ENCODE measurements at regions not wholly inside any gene's neighbourhood (a gene's known extent, or its start where the extent isn't known, plus 50 kb on each side); places are given as distances from the start of the nearest gene placed in this dataset.

- Histone ChIP-seq H3K4me1 (replicated peaks in 1 of 2) (no peaks in the 10 kb centered on the region), H3K27ac (no peak overlapping the region), H3K4me3 (no peak overlapping the region)
- WGBS, 10 experiments, result 78 to 100% (median 91%) methylated on average over 2 of the region's 2 CpGs
- ATAC-seq (replicated peaks in 6 of 8), result no peak
- in situ Hi-C loops (cut with MboI; ENCODE audit: low pct_unique_long_range_greater_than_20kb in 2 of 9, low sequenced_read_pairs in 9 of 9, unreplicated experiment in 9 of 9), result no loop called here
These were observed 188.6 kb upstream of the PPARGC1A start for GRCh38 chr4:24078347-24078962.

GRCh38 chr4:24076811-24077210 is 187.0 kb upstream of the PPARGC1A start:
- no peaks in the 10 kb centered on the region for H3K4me1 ChIP-seq (replicated peaks in 1 of 2)
- no peak overlapping the region for H3K27ac ChIP-seq
- 8 to 100% (median 80%) methylated on average over 1 of the region's 1 CpG for WGBS, 10 experiments
- no peak for ATAC-seq (replicated peaks in 6 of 8)
- in situ Hi-C loops (cut with MboI; ENCODE audit: low pct_unique_long_range_greater_than_20kb in 2 of 9, low sequenced_read_pairs in 9 of 9, unreplicated experiment in 9 of 9), result no loop called here
- H3K4me3 ChIP-seq, result no peak overlapping the region

GRCh38 chr4:24073948-24074347 is 184.1 kb upstream of the PPARGC1A start:
- Histone ChIP-seq H3K4me3 (no peak overlapping the region), H3K4me1 (replicated peaks in 1 of 2) (no peaks in the 10 kb centered on the region), H3K27ac (no peak overlapping the region)
- ATAC-seq (replicated peaks in 6 of 8), result no peak
- in situ Hi-C loops (cut with MboI; ENCODE audit: low pct_unique_long_range_greater_than_20kb in 2 of 9, low sequenced_read_pairs in 9 of 9, unreplicated experiment in 9 of 9), result no loop called here
- 86 to 100% (median 92%) methylated on average over 1 to 6 of the region's 7 CpGs; no CpG with 5 or more reads in 1 of the 10 experiments for WGBS, 10 experiments

- Histone ChIP-seq H3K4me1 (replicated peaks in 1 of 2) (peaks cover 0 to 3% of the 10 kb centered on the region in 2 donors), H3K27ac (no peak overlapping the region), H3K4me3 (no peak overlapping the region)
- in situ Hi-C loops (cut with MboI; ENCODE audit: low pct_unique_long_range_greater_than_20kb in 2 of 9, low sequenced_read_pairs in 9 of 9, unreplicated experiment in 9 of 9), result no loop called here
- no peak for ATAC-seq (replicated peaks in 6 of 8)
- 53 to 92% (median 70%) methylated on average over 1 to 2 of the region's 2 CpGs; no CpG with 5 or more reads in 3 of the 10 experiments for WGBS, 10 experiments
These were observed 181.9 kb upstream of the PPARGC1A start for GRCh38 chr4:24071612-24072372.

GRCh38 chr4:24070117-24070516 is 180.3 kb upstream of the PPARGC1A start:
- peaks cover 0 to 3% of the 10 kb centered on the region in 2 donors for H3K4me1 ChIP-seq (replicated peaks in 1 of 2)
- in situ Hi-C loops (cut with MboI; ENCODE audit: low pct_unique_long_range_greater_than_20kb in 2 of 9, low sequenced_read_pairs in 9 of 9, unreplicated experiment in 9 of 9), result no loop called here
- H3K4me3 ChIP-seq, result no peak overlapping the region
- H3K27ac ChIP-seq, result no peak overlapping the region
- ATAC-seq (replicated peaks in 6 of 8), result peak in 1 of 8 experiments; percentile 15
- WGBS, 10 experiments, result 49 to 100% (median 80%) methylated on average over 1 to 2 of the region's 2 CpGs; no CpG with 5 or more reads in 3 of the 10 experiments

- in situ Hi-C loops (cut with MboI; ENCODE audit: low pct_unique_long_range_greater_than_20kb in 2 of 9, low sequenced_read_pairs in 9 of 9, unreplicated experiment in 9 of 9), result no loop called here
- Histone ChIP-seq H3K27ac (no peak overlapping the region), H3K4me1 (replicated peaks in 1 of 2) (peaks cover 0 to 3% of the 10 kb centered on the region in 2 donors), H3K4me3 (no peak overlapping the region)
- WGBS, 10 experiments, result 13 to 100% (median 83%) methylated on average over 1 to 10 of the region's 13 CpGs; no CpG with 5 or more reads in 1 of the 10 experiments
- ATAC-seq (replicated peaks in 6 of 8), result peak in 6 of 8 experiments; percentile 18 to 87 (median 84)
These were observed 177.7 kb upstream of the PPARGC1A start for GRCh38 chr4:24067367-24068193.

GRCh38 chr4:24065974-24066373 is 176.1 kb upstream of the PPARGC1A start:
- 20 to 83% (median 79%) methylated on average over 1 to 9 of the region's 9 CpGs; no CpG with 5 or more reads in 2 of the 10 experiments for WGBS, 10 experiments
- H3K4me1 ChIP-seq (replicated peaks in 1 of 2), result peaks cover 0 to 3% of the 10 kb centered on the region in 2 donors
- H3K4me3 ChIP-seq, result no peak overlapping the region
- ATAC-seq (replicated peaks in 6 of 8), result no peak
- no peak overlapping the region for H3K27ac ChIP-seq
- in situ Hi-C loops (cut with MboI; ENCODE audit: low pct_unique_long_range_greater_than_20kb in 2 of 9, low sequenced_read_pairs in 9 of 9, unreplicated experiment in 9 of 9), result no loop called here

- 40 to 100% (median 77%) methylated on average over 1 to 4 of the region's 8 CpGs; no CpG with 5 or more reads in 2 of the 10 experiments for WGBS, 10 experiments
- in situ Hi-C loops (cut with MboI; ENCODE audit: low pct_unique_long_range_greater_than_20kb in 2 of 9, low sequenced_read_pairs in 9 of 9, unreplicated experiment in 9 of 9), result no loop called here
- Histone ChIP-seq H3K27ac (no peak overlapping the region), H3K4me1 (replicated peaks in 1 of 2) (peaks cover 0 to 5% of the 10 kb centered on the region in 2 donors), H3K4me3 (no peak overlapping the region)
- peak in 2 of 8 experiments; percentile 44 to 92 for ATAC-seq (replicated peaks in 6 of 8)
These were observed 173.9 kb upstream of the PPARGC1A start for GRCh38 chr4:24063731-24064130.

- no peak overlapping the region for H3K27ac ChIP-seq
- no peak for ATAC-seq (replicated peaks in 6 of 8)
- no peak overlapping the region for H3K4me3 ChIP-seq
- WGBS, 10 experiments, result 50 to 100% (median 80%) methylated on average over 1 to 3 of the region's 3 CpGs; no CpG with 5 or more reads in 3 of the 10 experiments
- peaks cover 0 to 2% of the 10 kb centered on the region in 2 donors for H3K4me1 ChIP-seq (replicated peaks in 1 of 2)
- in situ Hi-C loops (cut with MboI; ENCODE audit: low pct_unique_long_range_greater_than_20kb in 2 of 9, low sequenced_read_pairs in 9 of 9, unreplicated experiment in 9 of 9), result no loop called here
These were observed 171.1 kb upstream of the PPARGC1A start for GRCh38 chr4:24060932-24061331.

GRCh38 chr4:24059839-24060238 is 170.0 kb upstream of the PPARGC1A start:
- in situ Hi-C loops (cut with MboI; ENCODE audit: low pct_unique_long_range_greater_than_20kb in 2 of 9, low sequenced_read_pairs in 9 of 9, unreplicated experiment in 9 of 9), result no loop called here
- 100% methylated on average over 2 to 4 of the region's 5 CpGs; no CpG with 5 or more reads in 8 of the 10 experiments for WGBS, 10 experiments
- no peak for ATAC-seq (replicated peaks in 6 of 8)

GRCh38 chr4:24057915-24058559 is 168.2 kb upstream of the PPARGC1A start:
- ATAC-seq (replicated peaks in 6 of 8), result no peak

More at GRCh38 chr4:24059839-24060238, 170.0 kb upstream of the PPARGC1A start:
- Histone ChIP-seq H3K4me1 (replicated peaks in 1 of 2) (peaks cover 0 to 2% of the 10 kb centered on the region in 2 donors), H3K4me3 (no peak overlapping the region), H3K27ac (no peak overlapping the region)

GRCh38 chr4:24056289-24056688 is 166.4 kb upstream of the PPARGC1A start:
- peak in 5 of 8 experiments; percentile 15 to 76 (median 48) for ATAC-seq (replicated peaks in 6 of 8)
- Histone ChIP-seq H3K4me3 (no peak overlapping the region), H3K27ac (no peak overlapping the region), H3K4me1 (replicated peaks in 1 of 2) (peaks cover 0 to 2% of the 10 kb centered on the region in 2 donors)
- in situ Hi-C loops (cut with MboI; ENCODE audit: low pct_unique_long_range_greater_than_20kb in 2 of 9, low sequenced_read_pairs in 9 of 9, unreplicated experiment in 9 of 9), result no loop called here
- 40 to 100% (median 67%) methylated on average over 1 of the region's 1 CpG; no CpG with 5 or more reads in 1 of the 10 experiments for WGBS, 10 experiments

More at GRCh38 chr4:24057915-24058559, 168.2 kb upstream of the PPARGC1A start:
- in situ Hi-C loops (cut with MboI; ENCODE audit: low pct_unique_long_range_greater_than_20kb in 2 of 9, low sequenced_read_pairs in 9 of 9, unreplicated experiment in 9 of 9), result no loop called here
- 19 to 100% (median 84%) methylated on average over 1 to 7 of the region's 10 CpGs; no CpG with 5 or more reads in 2 of the 10 experiments for WGBS, 10 experiments
- Histone ChIP-seq H3K27ac (no peak overlapping the region), H3K4me1 (replicated peaks in 1 of 2) (peaks cover 0 to 2% of the 10 kb centered on the region in 2 donors), H3K4me3 (no peak overlapping the region)

Measured in motor neuron (in vitro differentiated cells).